ENCODE measurements at regions not wholly inside any gene's neighbourhood (a gene's known extent, or its start where the extent isn't known, plus 50 kb on each side); places are given as distances from the start of the nearest gene placed in this dataset.

DNA sequence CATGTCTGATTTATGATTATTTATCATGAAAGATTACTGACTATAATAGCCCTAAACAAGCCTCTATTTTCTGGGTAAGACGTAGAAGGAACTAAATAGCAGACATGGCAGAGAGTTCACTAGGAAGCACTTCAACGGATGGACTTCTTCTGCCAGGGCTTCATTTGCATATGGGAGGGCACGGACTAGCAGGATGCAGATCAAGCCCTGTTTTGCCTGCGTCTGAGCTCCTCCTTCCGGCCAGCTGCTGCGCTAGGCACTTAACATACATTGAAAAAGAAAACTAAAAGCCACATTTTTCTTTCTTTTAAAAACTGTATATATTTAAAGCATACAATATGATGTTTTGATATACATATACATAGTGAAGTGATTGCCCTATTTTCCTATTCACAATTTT is 340.0 kb upstream of the MEX3C start:
- no peak for TF ChIP-seq CTCF (IDR thresholded peaks at IDR 0.05)
- TF ChIP-seq POLR2A (IDR thresholded peaks at IDR 0.05; ENCODE audit: low read depth), result no peak
- TF ChIP-seq POLR2AphosphoS5 (IDR thresholded peaks at IDR 0.05), result no peak

All from esophagus muscularis mucosa (tissue), 3 donors.